ENCODE measurements at regions not wholly inside any gene's neighbourhood (a gene's known extent, or its start where the extent isn't known, plus 50 kb on each side); places are given as distances from the start of the nearest gene placed in this dataset.

DNA sequence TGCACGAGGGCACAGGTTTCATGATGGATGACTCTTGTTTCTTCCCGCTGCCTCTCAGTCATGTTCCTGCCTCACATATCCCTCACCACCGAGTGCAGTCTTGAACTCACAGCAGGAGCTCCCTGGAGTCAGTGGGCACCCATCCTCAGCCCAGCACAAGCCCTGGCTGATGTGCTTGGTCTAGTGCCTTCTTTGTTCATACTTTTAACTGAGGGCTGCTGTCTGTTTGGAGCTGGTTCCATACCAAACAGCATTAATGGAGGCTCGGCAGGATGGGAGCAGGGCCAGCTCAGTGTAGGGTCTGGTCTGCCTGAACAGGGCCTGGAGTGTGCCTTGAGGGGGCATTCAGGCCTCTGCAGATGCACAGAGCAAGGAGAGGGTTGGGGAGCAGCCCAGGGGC is 54.5 kb upstream of the GLI2 start:
- H3K27ac ChIP-seq (ENCODE audit: low read depth, low read length) = no peak overlapping the region
- TF ChIP-seq EZH2phosphoT487 (IDR thresholded peaks at IDR 0.05; ENCODE audit: borderline replicate concordance, low read length) = no peak
- TF ChIP-seq, protein P1, sequence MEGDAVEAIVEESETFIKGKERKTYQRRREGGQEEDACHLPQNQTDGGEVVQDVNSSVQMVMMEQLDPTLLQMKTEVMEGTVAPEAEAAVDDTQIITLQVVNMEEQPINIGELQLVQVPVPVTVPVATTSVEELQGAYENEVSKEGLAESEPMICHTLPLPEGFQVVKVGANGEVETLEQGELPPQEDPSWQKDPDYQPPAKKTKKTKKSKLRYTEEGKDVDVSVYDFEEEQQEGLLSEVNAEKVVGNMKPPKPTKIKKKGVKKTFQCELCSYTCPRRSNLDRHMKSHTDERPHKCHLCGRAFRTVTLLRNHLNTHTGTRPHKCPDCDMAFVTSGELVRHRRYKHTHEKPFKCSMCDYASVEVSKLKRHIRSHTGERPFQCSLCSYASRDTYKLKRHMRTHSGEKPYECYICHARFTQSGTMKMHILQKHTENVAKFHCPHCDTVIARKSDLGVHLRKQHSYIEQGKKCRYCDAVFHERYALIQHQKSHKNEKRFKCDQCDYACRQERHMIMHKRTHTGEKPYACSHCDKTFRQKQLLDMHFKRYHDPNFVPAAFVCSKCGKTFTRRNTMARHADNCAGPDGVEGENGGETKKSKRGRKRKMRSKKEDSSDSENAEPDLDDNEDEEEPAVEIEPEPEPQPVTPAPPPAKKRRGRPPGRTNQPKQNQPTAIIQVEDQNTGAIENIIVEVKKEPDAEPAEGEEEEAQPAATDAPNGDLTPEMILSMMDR (IDR thresholded peaks at IDR 0.05; ENCODE audit: low read depth, low read length, poor library complexity, severe bottlenecking) = no peak
- no peaks in the 10 kb centered on the region for H3K9me2 ChIP-seq (replicated peaks; ENCODE audit: control insufficient read depth, low read length)
- H3K79me2 ChIP-seq (ENCODE audit: control insufficient read depth, low read length) = no peaks in the 10 kb centered on the region
- no peaks in the 10 kb centered on the region for H3F3A ChIP-seq (ENCODE audit: control insufficient read depth, insufficient read depth)
- no peak overlapping the region for H3K4me2 ChIP-seq (ENCODE audit: low read length)
- no peaks in the 10 kb centered on the region for H3K36me3 ChIP-seq (ENCODE audit: control insufficient read depth, low read length)
- H3K9me3 ChIP-seq (ENCODE audit: control insufficient read depth, insufficient read depth, low read length) = no peaks in the 10 kb centered on the region
- no peaks in the 10 kb centered on the region for H3K4me1 ChIP-seq (ENCODE audit: control insufficient read depth, low read length)
- no peaks in the 10 kb centered on the region for H3K27me3 ChIP-seq (ENCODE audit: control insufficient read depth, low read length)
- no peak overlapping the region for H3K4me3 ChIP-seq (ENCODE audit: low read length)
- no peaks in the 10 kb centered on the region for H4K20me1 ChIP-seq (ENCODE audit: control insufficient read depth, insufficient read depth, low read depth, low read length)

DNA sequence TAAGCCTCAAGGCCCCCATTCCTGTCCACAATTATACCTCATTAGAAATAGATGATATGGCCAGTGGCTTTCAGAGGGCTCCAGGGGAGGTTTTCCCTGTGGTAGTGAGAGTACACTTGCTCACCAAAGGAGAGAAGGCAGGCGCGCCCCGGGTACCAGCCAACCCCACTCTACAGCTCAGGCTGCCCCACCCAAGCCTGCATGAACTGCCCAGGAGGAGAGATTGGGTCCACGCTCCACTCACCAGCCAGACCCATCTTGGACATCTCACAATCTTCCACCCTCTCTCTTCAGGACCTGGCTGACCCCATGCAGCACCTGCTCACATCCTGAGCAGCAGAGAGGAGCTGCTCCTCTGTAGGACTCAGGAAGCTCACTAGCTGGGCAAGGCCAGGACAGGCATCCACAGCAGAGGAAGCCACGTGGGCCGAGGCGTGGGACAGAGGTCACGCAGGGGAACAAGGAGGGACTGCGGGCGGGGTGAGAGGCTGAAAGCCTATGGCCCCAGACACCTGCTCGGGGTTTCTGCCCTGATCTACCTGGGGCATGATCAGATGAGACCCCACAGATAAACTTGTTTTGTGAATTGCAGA is 53.9 kb upstream of the GLI2 start:
- no peaks in the 10 kb centered on the region for H3K36me3 ChIP-seq (ENCODE audit: control insufficient read depth, low read length)
- no peaks in the 10 kb centered on the region for H3K9me2 ChIP-seq (replicated peaks; ENCODE audit: control insufficient read depth, low read length)
- no peaks in the 10 kb centered on the region for H3K27me3 ChIP-seq (ENCODE audit: control insufficient read depth, low read length)
- H4K20me1 ChIP-seq (ENCODE audit: control insufficient read depth, insufficient read depth, low read depth, low read length) = no peaks in the 10 kb centered on the region
- no peaks in the 10 kb centered on the region for H3K4me1 ChIP-seq (ENCODE audit: control insufficient read depth, low read length)
- H3K4me3 ChIP-seq (ENCODE audit: low read length) = no peak overlapping the region
- TF ChIP-seq, protein P1 (IDR thresholded peaks at IDR 0.05; ENCODE audit: low read depth, low read length, poor library complexity, severe bottlenecking) = no peak
- TF ChIP-seq EZH2phosphoT487 (IDR thresholded peaks at IDR 0.05; ENCODE audit: borderline replicate concordance, low read length) = no peak
- no peaks in the 10 kb centered on the region for H3F3A ChIP-seq (ENCODE audit: control insufficient read depth, insufficient read depth)
- H3K79me2 ChIP-seq (ENCODE audit: control insufficient read depth, low read length) = no peaks in the 10 kb centered on the region
- no peaks in the 10 kb centered on the region for H3K9me3 ChIP-seq (ENCODE audit: control insufficient read depth, insufficient read depth, low read length)
- no peak overlapping the region for H3K4me2 ChIP-seq (ENCODE audit: low read length)
- no peak overlapping the region for H3K27ac ChIP-seq (ENCODE audit: low read depth, low read length)

DNA sequence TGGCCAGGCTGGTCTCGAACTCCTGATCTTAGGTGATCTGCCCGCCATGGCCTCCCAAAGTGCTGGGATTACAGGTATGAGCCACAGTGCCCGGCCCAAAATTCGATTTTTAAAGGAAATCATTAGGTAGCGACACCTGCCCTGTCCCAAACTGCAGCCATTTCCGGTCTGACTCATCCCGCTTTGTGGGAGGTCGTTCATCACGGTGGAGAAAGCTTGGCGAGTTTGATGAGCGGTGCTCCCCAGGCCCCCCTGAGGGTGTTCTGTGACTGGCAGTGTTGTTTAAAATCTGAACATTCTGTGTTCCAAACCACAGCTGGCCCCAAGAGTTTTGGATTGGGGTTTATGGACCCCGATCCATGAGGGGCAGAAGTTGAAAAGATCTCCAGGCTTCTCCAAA is 53.0 kb upstream of the GLI2 start:
- H3K4me2 ChIP-seq (ENCODE audit: low read length) = no peak overlapping the region
- H3K27me3 ChIP-seq (ENCODE audit: control insufficient read depth, low read length) = no peaks in the 10 kb centered on the region
- H3K9me3 ChIP-seq (ENCODE audit: control insufficient read depth, insufficient read depth, low read length) = no peaks in the 10 kb centered on the region
- no peaks in the 10 kb centered on the region for H3F3A ChIP-seq (ENCODE audit: control insufficient read depth, insufficient read depth)
- no peak overlapping the region for H3K4me3 ChIP-seq (ENCODE audit: low read length)
- H3K4me1 ChIP-seq (ENCODE audit: control insufficient read depth, low read length) = no peaks in the 10 kb centered on the region
- H4K20me1 ChIP-seq (ENCODE audit: control insufficient read depth, insufficient read depth, low read depth, low read length) = no peaks in the 10 kb centered on the region
- TF ChIP-seq EZH2phosphoT487 (IDR thresholded peaks at IDR 0.05; ENCODE audit: borderline replicate concordance, low read length) = no peak
- TF ChIP-seq, protein P1 (IDR thresholded peaks at IDR 0.05; ENCODE audit: low read depth, low read length, poor library complexity, severe bottlenecking) = no peak
- H3K9me2 ChIP-seq (replicated peaks; ENCODE audit: control insufficient read depth, low read length) = no peaks in the 10 kb centered on the region
- no peaks in the 10 kb centered on the region for H3K79me2 ChIP-seq (ENCODE audit: control insufficient read depth, low read length)
- H3K36me3 ChIP-seq (ENCODE audit: control insufficient read depth, low read length) = no peaks in the 10 kb centered on the region
- H3K27ac ChIP-seq (ENCODE audit: low read depth, low read length) = no peak overlapping the region
